ENCODE measurements at regions not wholly inside any gene's neighbourhood (a gene's known extent, or its start where the extent isn't known, plus 50 kb on each side); places are given as distances from the start of the nearest gene placed in this dataset.

- CTCF ChIA-PET: interaction anchor here (0.9 to 1.3 kb wide), 5 partner anchors 9 to 359 kb away, joined by 3 to 4 read pairs (median 3); no protein-coding TSS in a partner anchor
- Histone ChIP-seq H3K4me1 (ENCODE audit: control insufficient read depth, insufficient read depth, low read length) (peaks cover 9% of the 10 kb centered on the region), H3K9me3 (replicated peaks; ENCODE audit: control insufficient read depth, insufficient read depth, low read length) (no peaks in the 10 kb centered on the region), H3K36me3 (ENCODE audit: control insufficient read depth in 2 of 2, insufficient read depth in 2 of 2, low read length in 1 of 2) (no peaks in the 10 kb centered on the region), H3K4me3 (no peak overlapping the region), H3K4me2 (ENCODE audit: control insufficient read depth, insufficient read depth) (no peak overlapping the region), H3K79me2 (ENCODE audit: control insufficient read depth, insufficient read depth, low read length) (no peaks in the 10 kb centered on the region), H2AFZ (ENCODE audit: control insufficient read depth, low read depth, low read length) (peak overlapping the region; percentile 41; the same call in 1 of the 2 replicates), H3K9ac (ENCODE audit: control insufficient read depth, insufficient read depth, low read length) (no peak overlapping the region), H3K27ac (ENCODE audit: control insufficient read depth, insufficient read depth) (no peak overlapping the region), H4K20me1 (ENCODE audit: control insufficient read depth, insufficient read depth) (no peaks in the 10 kb centered on the region), H3K27me3 (replicated peaks in 1 of 2; ENCODE audit: control insufficient read depth in 2 of 2, insufficient read depth in 2 of 2, low read length in 1 of 2) (no peaks in the 10 kb centered on the region)
- intact Hi-C loops (cut with micrococcal nuclease; ENCODE audit: unreplicated experiment): no loop called here
- BruUV-seq (replicated peaks): no TSS peak
- in situ Hi-C loops (cut with MboI): no loop called here
- SMC1A ChIA-PET (ENCODE audit: uncharacterized antibody, unreplicated experiment): interaction anchor here (0.7 to 3.6 kb wide), 16 partner anchors 10 to 78 kb away, joined by 3 to 33 read pairs (median 4); no protein-coding TSS in a partner anchor
- RAD21 ChIA-PET (ENCODE audit: unreplicated experiment): interaction anchor here (0.7 to 1.7 kb wide), 8 partner anchors 21 to 72 kb away, joined by 3 to 5 read pairs (median 4); no protein-coding TSS in a partner anchor
- FAIRE-seq (no peak), DNase-seq (ENCODE audit: low read depth, low spot score) (peak; percentile 40), ATAC-seq (peak; percentile 90)
- POLR2A ChIA-PET: interaction anchor here (0.7 to 1.3 kb wide), 3 partner anchors 10 to 48 kb away, joined by 3 read pairs; no protein-coding TSS in a partner anchor
- WGBS (ENCODE audit: insufficient coverage, insufficient replicate concordance, low lambda C conversion rate, missing lambda C conversion rate): 46% methylated on average over 2 of the region's 2 CpGs
- TF ChIP-seq NR2F1 (conservative IDR thresholded peaks at IDR 0.05): peak; percentile 58; the same call in 1 of the 2 replicates
- TF ChIP-seq POLR2A (IDR thresholded peaks at IDR 0.05; ENCODE audit: low read depth, low read length): no peak
- TF ChIP-seq CEBPB (IDR thresholded peaks at IDR 0.05; ENCODE audit: borderline replicate concordance in 1 of 2, low read depth in 2 of 2, low read length in 2 of 2): no peak
- TF ChIP-seq BCL3 (IDR thresholded peaks at IDR 0.05; ENCODE audit: borderline replicate concordance, insufficient read depth, low read depth, low read length, poor library complexity, severe bottlenecking): no peak
- TF ChIP-seq, protein P1, sequence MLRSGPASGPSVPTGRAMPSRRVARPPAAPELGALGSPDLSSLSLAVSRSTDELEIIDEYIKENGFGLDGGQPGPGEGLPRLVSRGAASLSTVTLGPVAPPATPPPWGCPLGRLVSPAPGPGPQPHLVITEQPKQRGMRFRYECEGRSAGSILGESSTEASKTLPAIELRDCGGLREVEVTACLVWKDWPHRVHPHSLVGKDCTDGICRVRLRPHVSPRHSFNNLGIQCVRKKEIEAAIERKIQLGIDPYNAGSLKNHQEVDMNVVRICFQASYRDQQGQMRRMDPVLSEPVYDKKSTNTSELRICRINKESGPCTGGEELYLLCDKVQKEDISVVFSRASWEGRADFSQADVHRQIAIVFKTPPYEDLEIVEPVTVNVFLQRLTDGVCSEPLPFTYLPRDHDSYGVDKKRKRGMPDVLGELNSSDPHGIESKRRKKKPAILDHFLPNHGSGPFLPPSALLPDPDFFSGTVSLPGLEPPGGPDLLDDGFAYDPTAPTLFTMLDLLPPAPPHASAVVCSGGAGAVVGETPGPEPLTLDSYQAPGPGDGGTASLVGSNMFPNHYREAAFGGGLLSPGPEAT (IDR thresholded peaks at IDR 0.05; ENCODE audit: low read depth): peak; percentile 29; the same call in 1 of the 2 replicates
- TF ChIP-seq NBN (IDR thresholded peaks at IDR 0.05): 0 out of 2 replicates have a peak, but pooled peaks have one; percentile 29
- TF ChIP-seq CREB1 (IDR thresholded peaks at IDR 0.05; ENCODE audit: low read depth): no peak
- TF ChIP-seq, protein P2, sequence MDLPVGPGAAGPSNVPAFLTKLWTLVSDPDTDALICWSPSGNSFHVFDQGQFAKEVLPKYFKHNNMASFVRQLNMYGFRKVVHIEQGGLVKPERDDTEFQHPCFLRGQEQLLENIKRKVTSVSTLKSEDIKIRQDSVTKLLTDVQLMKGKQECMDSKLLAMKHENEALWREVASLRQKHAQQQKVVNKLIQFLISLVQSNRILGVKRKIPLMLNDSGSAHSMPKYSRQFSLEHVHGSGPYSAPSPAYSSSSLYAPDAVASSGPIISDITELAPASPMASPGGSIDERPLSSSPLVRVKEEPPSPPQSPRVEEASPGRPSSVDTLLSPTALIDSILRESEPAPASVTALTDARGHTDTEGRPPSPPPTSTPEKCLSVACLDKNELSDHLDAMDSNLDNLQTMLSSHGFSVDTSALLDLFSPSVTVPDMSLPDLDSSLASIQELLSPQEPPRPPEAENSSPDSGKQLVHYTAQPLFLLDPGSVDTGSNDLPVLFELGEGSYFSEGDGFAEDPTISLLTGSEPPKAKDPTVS (IDR thresholded peaks at IDR 0.05; ENCODE audit: low read depth, low read length): no peak
- TF ChIP-seq ZNF687 (IDR thresholded peaks at IDR 0.05): peak; percentile 47; the same call in 1 of the 2 replicates
- peak in 1 of 2 experiments; percentile 33; a peak in 1 of 4 replicates for TF ChIP-seq EP300 (IDR thresholded peaks at IDR 0.05; ENCODE audit: borderline replicate concordance in 1 of 2, control insufficient read depth in 1 of 2, low read depth in 2 of 2, low read length in 2 of 2)
Observed at GRCh38 chr6:15823838-15824414, 161.1 kb upstream of the DTNBP1 start.

Data from GM12878 (cell line).